ENCODE measurements at regions not wholly inside any gene's neighbourhood (a gene's known extent, or its start where the extent isn't known, plus 50 kb on each side); places are given as distances from the start of the nearest gene placed in this dataset.

DNA sequence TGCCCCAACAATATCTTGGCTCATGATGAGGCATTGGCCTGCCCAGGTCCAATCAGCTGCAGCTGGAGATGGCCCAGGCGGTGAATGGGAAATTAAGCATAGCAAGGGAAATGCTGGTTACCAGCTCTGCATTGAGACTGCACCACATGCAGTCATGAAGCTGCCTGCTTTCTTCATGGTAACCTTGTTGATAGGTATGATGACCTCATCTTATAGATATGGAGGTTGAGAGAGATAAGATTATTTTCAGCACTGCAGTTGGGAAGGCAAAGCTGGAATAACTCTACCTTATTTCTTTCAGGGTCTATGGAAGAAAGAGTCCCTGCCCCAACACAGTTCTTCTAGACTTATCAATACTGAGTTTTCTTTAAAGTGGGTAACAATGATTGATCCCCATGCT is 180.1 kb downstream of the ICE1 start:
- Histone ChIP-seq H3K4me3 (no peak overlapping the region), H3K27ac (no peak overlapping the region)

GRCh38 chr5:5598547-5599113 is 176.2 kb downstream of the ICE1 start:
- no peak overlapping the region for H3K27ac ChIP-seq

GRCh38 chr5:5593391-5593790 is 170.9 kb downstream of the ICE1 start:
- H3K27ac ChIP-seq, result no peak overlapping the region

More at GRCh38 chr5:5598547-5599113, 176.2 kb downstream of the ICE1 start:
- no peak overlapping the region for H3K4me3 ChIP-seq

GRCh38 chr5:5592541-5592940 is 170.1 kb downstream of the ICE1 start:
- Histone ChIP-seq H3K4me3 (no peak overlapping the region), H3K27ac (no peak overlapping the region)

More at GRCh38 chr5:5593391-5593790, 170.9 kb downstream of the ICE1 start:
- H3K4me3 ChIP-seq, result no peak overlapping the region

- H3K4me3 ChIP-seq, result no peak overlapping the region
- no peak overlapping the region for H3K27ac ChIP-seq
These were observed 169.1 kb downstream of the ICE1 start for GRCh38 chr5:5591567-5591966.

- Histone ChIP-seq H3K27ac (no peak overlapping the region), H3K4me3 (no peak overlapping the region)
These were observed 167.4 kb downstream of the ICE1 start for GRCh38 chr5:5589857-5590256.

DNA sequence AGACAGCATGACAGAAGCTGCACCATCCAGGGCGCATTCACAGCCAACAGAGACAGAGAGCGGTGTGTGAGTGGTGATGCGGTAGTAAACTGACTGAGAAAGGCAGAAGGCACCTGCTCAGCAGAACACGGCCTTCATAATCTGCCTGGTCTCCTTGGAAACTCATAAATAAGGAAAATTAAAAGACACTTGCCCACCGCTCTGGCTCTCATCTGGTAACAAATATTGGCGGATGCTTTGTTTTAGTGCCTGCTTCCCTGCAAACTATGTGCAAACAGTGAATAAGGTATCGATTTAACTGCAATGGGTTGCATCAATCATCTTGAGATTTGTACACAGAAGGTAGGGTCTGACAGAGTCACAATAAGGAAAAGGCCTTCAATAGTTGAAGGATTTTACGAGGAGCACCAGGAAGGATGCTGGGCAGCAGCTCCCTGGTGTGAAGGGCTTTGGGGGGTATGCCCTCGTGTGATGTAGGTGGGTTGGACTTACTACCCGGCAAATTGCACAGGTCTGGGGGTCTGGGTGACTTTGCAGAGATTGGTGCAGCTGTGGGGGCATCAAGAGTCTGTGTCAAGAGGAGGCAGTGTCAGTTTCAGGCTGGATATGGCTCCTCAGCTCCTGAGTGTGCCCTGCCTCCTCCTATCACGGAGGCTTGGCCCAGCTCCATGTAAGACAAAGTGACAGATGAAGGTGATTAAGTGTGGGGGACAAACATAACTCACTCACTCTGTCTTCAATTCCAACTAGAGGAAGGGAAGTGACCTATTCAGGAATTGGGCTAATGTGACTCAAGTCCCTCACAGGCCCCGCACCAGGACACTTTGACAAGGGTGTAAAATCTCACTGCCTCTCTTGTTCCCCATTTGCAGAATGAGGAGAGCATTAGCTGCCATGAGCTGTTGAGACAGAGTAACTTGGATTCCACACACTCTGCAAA is 166.7 kb downstream of the ICE1 start:
- Histone ChIP-seq H3K4me3 (no peak overlapping the region), H3K27ac (no peak overlapping the region)

GRCh38 chr5:5588386-5588785 is 165.9 kb downstream of the ICE1 start:
- H3K4me3 ChIP-seq, result no peak overlapping the region
- H3K27ac ChIP-seq, result no peak overlapping the region

GRCh38 chr5:5587474-5587873 is 165.0 kb downstream of the ICE1 start:
- no peak overlapping the region for H3K4me3 ChIP-seq

DNA sequence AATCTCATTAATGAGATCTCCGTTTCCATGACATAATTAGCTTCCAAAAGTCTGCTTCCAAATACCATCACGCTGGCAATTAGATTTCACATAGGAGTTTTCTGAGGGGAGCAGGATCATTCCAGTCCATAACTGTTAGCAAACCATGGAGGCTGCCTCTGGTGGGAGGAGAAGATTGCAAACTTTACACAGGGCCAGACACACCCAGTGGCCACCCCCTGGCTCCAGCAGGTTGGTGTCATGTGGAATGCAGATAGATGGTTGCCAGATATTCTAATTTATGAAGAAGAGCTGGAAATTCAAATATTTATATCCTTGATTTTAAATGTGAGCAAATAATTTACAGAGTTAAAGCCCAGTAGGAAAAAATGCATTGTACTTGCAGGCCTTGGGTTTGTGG is 164.2 kb downstream of the ICE1 start:
- Histone ChIP-seq H3K27ac (no peak overlapping the region), H3K4me3 (no peak overlapping the region)

More at GRCh38 chr5:5587474-5587873, 165.0 kb downstream of the ICE1 start:
- no peak overlapping the region for H3K27ac ChIP-seq

GRCh38 chr5:5585751-5586341 is 163.4 kb downstream of the ICE1 start:
- no peak overlapping the region for H3K27ac ChIP-seq
- no peak overlapping the region for H3K4me3 ChIP-seq

GRCh38 chr5:5584751-5585150 is 162.3 kb downstream of the ICE1 start:
- Histone ChIP-seq H3K27ac (no peak overlapping the region), H3K4me3 (no peak overlapping the region)

- Histone ChIP-seq H3K27ac (no peak overlapping the region), H3K4me3 (no peak overlapping the region)
These were observed 161.8 kb downstream of the ICE1 start for GRCh38 chr5:5584236-5584745.

- H3K27ac ChIP-seq, result no peak overlapping the region
- H3K4me3 ChIP-seq, result no peak overlapping the region
These were observed 161.4 kb downstream of the ICE1 start for GRCh38 chr5:5583832-5584231.

GRCh38 chr5:5583023-5583765 is 160.7 kb downstream of the ICE1 start:
- Histone ChIP-seq H3K4me3 (no peak overlapping the region), H3K27ac (no peak overlapping the region)

DNA sequence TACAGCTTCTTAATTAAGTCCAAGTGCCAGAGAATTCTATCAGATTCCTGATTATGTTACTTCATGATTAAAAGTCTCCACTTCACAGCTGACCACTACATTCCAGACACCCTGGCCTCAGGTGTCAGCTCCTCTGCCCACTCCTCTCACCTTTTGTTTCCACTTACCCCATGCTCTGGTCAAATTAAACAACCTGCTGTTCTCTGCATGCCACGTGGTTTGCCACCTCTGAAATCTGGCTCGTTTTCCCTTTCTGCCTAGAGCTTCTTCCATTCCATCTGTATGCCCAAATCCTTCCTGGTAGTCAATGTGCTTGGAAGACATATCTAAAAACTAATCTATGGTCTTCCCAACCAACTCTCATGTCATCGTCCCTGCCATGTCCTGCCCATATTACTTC is 158.6 kb downstream of the ICE1 start:
- Histone ChIP-seq H3K27ac (no peak overlapping the region), H3K4me3 (no peak overlapping the region)

- Histone ChIP-seq H3K27ac (no peak overlapping the region), H3K4me3 (no peak overlapping the region)
These were observed 154.3 kb downstream of the ICE1 start for GRCh38 chr5:5576744-5577143.

DNA sequence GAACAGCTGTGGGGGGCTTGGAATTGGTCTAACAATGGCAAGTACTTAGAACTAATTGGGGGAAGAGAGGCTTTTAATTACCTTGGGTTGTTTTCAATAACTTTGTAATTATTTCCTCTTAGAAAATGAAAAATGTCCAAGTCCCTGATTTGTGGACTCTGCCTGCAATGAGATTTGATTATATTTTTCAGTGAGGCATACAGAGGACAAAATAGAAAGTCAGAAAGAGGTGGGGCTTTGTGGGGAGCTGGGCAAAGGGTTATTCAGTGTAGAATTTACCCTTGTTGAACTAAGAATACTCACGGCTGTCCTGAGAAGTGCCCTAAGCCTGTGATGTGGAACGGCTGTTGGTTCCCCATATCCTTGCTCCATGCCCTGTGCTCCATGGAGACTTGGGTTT is 153.0 kb downstream of the ICE1 start:
- no peak overlapping the region for H3K27ac ChIP-seq
- no peak overlapping the region for H3K4me3 ChIP-seq

DNA sequence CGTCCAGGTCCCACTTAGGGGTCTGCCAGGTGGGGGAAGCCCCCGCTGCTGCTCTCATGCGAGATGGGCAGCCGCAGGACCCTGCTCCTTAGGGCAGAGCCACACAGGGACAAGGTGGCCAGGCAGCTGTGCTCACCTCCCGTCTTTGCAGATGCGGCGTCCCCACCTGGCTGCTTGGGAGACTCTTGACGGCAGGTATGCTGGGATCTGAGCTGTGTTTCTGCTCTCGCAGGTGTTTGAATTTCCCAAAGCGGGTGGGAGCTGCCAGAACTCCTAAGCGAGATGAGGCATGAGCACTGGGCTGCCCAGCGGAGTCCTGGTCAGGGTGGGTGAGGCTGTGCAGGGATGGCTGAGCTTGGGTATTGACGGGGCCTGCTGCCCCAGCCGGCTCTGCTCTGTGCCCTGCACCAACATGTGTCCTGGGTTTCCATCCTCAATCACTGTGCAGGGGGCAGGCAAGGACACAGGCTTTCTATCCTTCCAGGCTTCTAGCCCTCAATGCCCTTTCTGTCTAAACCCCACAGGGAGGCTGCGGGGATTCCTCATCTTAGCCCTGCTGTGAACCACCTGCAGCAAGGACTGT is 151.4 kb downstream of the ICE1 start:
- Histone ChIP-seq H3K4me3 (no peak overlapping the region), H3K27ac (peak overlapping the region in 1 of 21 experiments; percentile 23)

Measured in skin epidermis (tissue), 12 donors.